Panc1 (cell line): ENCODE measurements at regions not wholly inside any gene's neighbourhood (a gene's known extent, or its start where the extent isn't known, plus 50 kb on each side); places are given as distances from the start of the nearest gene placed in this dataset.

ENCODE experiments used
- ATAC-seq: fragments of 200-7000 bp; cut with Tn5 transposase; 2 replicates; pipeline ENCODE4 v1.9.1; 2020; ENCODE audit warnings: mild to moderate bottlenecking, moderate library complexity
- BruUV-seq: library from RNA; stranded (reverse); fragments of 400-500 nt; replicated peaks from 2 replicates; lab custom pipeline; 2021; lab: Mats Ljungman, UMichigan
- CTCF ChIA-PET: fragments of 300-600 bp; sonication (Branson Sonifier 250); formaldehyde crosslinking; loops from one replicate; lab custom pipeline; 2022; ENCODE audit warnings: antibody characterized with exemption; lab: Charles Lee
- POLR2A ChIA-PET: fragments of 300-600 bp; sonication (Branson Sonifier 250); formaldehyde crosslinking; loops from one replicate; lab custom pipeline; 2022; ENCODE audit warnings: antibody characterized with exemption; lab: Charles Lee
- DNase-seq: peaks from one replicate; pipeline ENCODE4 v3.0.0-alpha.2; 2010; ENCODE audit warnings: low read depth, low spot score
- H3K27ac ChIP-seq: 2 replicates; pipeline ENCODE4 v1.5.1; 2011; ENCODE audit warnings: mild to moderate bottlenecking, low read length, inconsistent platforms
- H3K27me3 ChIP-seq: fragments of 200-500 bp; sonication (Bioruptor generic); 2 replicates; pipeline ENCODE4 v1.6.0; 2014; ENCODE audit warnings: low read length, inconsistent platforms; ENCODE audit not compliant: control insufficient read depth, insufficient read depth
- H3K36me3 ChIP-seq: fragments of 200-500 bp; sonication (Bioruptor generic); 2 replicates; pipeline ENCODE4 v1.5.1; 2014; ENCODE audit warnings: inconsistent platforms, mild to moderate bottlenecking, low read length, moderate library complexity; ENCODE audit not compliant: control insufficient read depth, insufficient read depth
- H3K4me1 ChIP-seq: 2 replicates; pipeline ENCODE4 v1.5.1; 2011; ENCODE audit warnings: inconsistent platforms, mild to moderate bottlenecking, low read length, moderate library complexity; ENCODE audit not compliant: control insufficient read depth, insufficient read depth
- H3K4me3 ChIP-seq, 2 experiments: 2 replicates each; pipeline ENCODE4 v1.5.1; 2011 to 2012; ENCODE audit warnings: low read depth in 2 of 2, low read length in 2 of 2, mild to moderate bottlenecking in 2 of 2, inconsistent platforms in 1 of 2, moderate library complexity in 1 of 2
- H3K9me3 ChIP-seq: fragments of 200-500 bp; sonication (Bioruptor generic); 2 replicates; pipeline ENCODE4 v1.5.1; 2014; ENCODE audit warnings: low read depth, mild to moderate bottlenecking, inconsistent platforms, low read length, moderate library complexity; ENCODE audit not compliant: control insufficient read depth, insufficient read depth
- POLR2AphosphoS5 ChIP-seq: IDR thresholded peaks from 2 replicates; pipeline ENCODE4 v1.6.1; 2012; ENCODE audit warnings: mild to moderate bottlenecking, low read depth, low read length, moderate library complexity
- REST ChIP-seq, 2 experiments: IDR thresholded peaks; 2 replicates each; pipeline ENCODE4 v1.6.1; 2011 to 2012; ENCODE audit warnings: low read depth in 2 of 2, control low read depth in 1 of 2, low read length in 1 of 2, mild to moderate bottlenecking in 1 of 2, moderate library complexity in 1 of 2; ENCODE audit not compliant: insufficient read depth in 1 of 2
- SIN3A ChIP-seq: IDR thresholded peaks from 2 replicates; pipeline ENCODE4 v1.6.1; 2012; ENCODE audit warnings: low read depth, mild to moderate bottlenecking, low read length, moderate library complexity, borderline replicate concordance; ENCODE audit not compliant: insufficient read depth
- TCF7L2 ChIP-seq: IDR thresholded peaks from 2 replicates; pipeline ENCODE4 v1.6.1; 2011; ENCODE audit warnings: mild to moderate bottlenecking, low read depth, low read length, inconsistent platforms
- in situ Hi-C: cut with HindIII; loops from 2 replicates; pipeline ENCODE4 v1.10.0; 2016; ENCODE audit warnings: low sequenced_read_pairs, low pct_unique_long_range_greater_than_20kb
- intact Hi-C: fragments of 100-400 bp; cut with micrococcal nuclease; formaldehyde crosslinking; loops from one replicate; pipeline ENCODE4 v1.10.0; 2022; ENCODE audit not compliant: unreplicated experiment
- TF ChIP-seq, protein P1 (sequence below): fragments of 450-650 bp; IDR thresholded peaks from 2 replicates; pipeline ENCODE4 v1.5.1; 2017; ENCODE audit warnings: mild to moderate bottlenecking

- Histone ChIP-seq H3K4me1 (no peaks in the 10 kb centered on the region), H3K27me3 (no peaks in the 10 kb centered on the region), H3K9me3 (no peaks in the 10 kb centered on the region), H3K36me3 (no peaks in the 10 kb centered on the region), H3K4me3 (no peak overlapping the region), H3K27ac (no peak overlapping the region)
- DNase-seq: no peak
- no peak for ATAC-seq
- TF ChIP-seq SIN3A: no peak
- no peak for TF ChIP-seq REST (IDR thresholded peaks at IDR 0.05; ENCODE audit: insufficient read depth in 1 of 2, low read depth in 2 of 2, low read length in 1 of 2)
- TF ChIP-seq, protein P1, sequence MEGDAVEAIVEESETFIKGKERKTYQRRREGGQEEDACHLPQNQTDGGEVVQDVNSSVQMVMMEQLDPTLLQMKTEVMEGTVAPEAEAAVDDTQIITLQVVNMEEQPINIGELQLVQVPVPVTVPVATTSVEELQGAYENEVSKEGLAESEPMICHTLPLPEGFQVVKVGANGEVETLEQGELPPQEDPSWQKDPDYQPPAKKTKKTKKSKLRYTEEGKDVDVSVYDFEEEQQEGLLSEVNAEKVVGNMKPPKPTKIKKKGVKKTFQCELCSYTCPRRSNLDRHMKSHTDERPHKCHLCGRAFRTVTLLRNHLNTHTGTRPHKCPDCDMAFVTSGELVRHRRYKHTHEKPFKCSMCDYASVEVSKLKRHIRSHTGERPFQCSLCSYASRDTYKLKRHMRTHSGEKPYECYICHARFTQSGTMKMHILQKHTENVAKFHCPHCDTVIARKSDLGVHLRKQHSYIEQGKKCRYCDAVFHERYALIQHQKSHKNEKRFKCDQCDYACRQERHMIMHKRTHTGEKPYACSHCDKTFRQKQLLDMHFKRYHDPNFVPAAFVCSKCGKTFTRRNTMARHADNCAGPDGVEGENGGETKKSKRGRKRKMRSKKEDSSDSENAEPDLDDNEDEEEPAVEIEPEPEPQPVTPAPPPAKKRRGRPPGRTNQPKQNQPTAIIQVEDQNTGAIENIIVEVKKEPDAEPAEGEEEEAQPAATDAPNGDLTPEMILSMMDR: no peak
- ChIA-PET CTCF (no interaction called here), POLR2A (no interaction called here)
- intact Hi-C loops (no loop called here), in situ Hi-C loops (no loop called here)
- BruUV-seq: no TSS peak
These were observed 95.8 kb downstream of the ADRA2C start for GRCh38 chr4:3861720-3862639.

GRCh38 chr4:3862640-3863420 is 96.6 kb downstream of the ADRA2C start:
- ChIA-PET POLR2A (no interaction called here), CTCF (interaction anchor here (0.8 kb wide), 1 partner anchor 115 kb away, joined by 3 read pairs; no protein-coding TSS in a partner anchor)
- Histone ChIP-seq H3K9me3 (no peaks in the 10 kb centered on the region), H3K27ac (no peak overlapping the region), H3K4me1 (no peaks in the 10 kb centered on the region), H3K27me3 (no peaks in the 10 kb centered on the region), H3K36me3 (no peaks in the 10 kb centered on the region), H3K4me3 (no peak overlapping the region)
- DNase-seq (no peak), ATAC-seq (no peak)
- TF ChIP-seq TCF7L2 (no peak), REST (IDR thresholded peaks at IDR 0.05; ENCODE audit: insufficient read depth in 1 of 2, low read depth in 2 of 2, low read length in 1 of 2) (no peak), SIN3A (no peak), POLR2AphosphoS5 (no peak)
- TF ChIP-seq, protein P1: no peak
- no TSS peak for BruUV-seq
- intact Hi-C loops (no loop called here), in situ Hi-C loops (no loop called here)
